ENCODE measurements at regions not wholly inside any gene's neighbourhood (a gene's known extent, or its start where the extent isn't known, plus 50 kb on each side); places are given as distances from the start of the nearest gene placed in this dataset.

- TF ChIP-seq TSHZ2 (CRISPR knock-in tag; IDR thresholded peaks at IDR 0.05) = no peak
- no peak for TF ChIP-seq GLIS3 (CRISPR knock-in tag; IDR thresholded peaks at IDR 0.05)
- ATAC-seq = no peak
These were observed 596.7 kb downstream of the FAT4 start for GRCh38 chr4:125911481-125911880.

- no peak for ATAC-seq
- no peak for TF ChIP-seq ARNTL (CRISPR knock-in tag; IDR thresholded peaks at IDR 0.05; ENCODE audit: borderline replicate concordance, low read depth)
- no peak for TF ChIP-seq TOX (CRISPR knock-in tag; IDR thresholded peaks at IDR 0.05; ENCODE audit: borderline replicate concordance)
- no peak for TF ChIP-seq OSR1 (CRISPR knock-in tag; IDR thresholded peaks at IDR 0.05)
- TF ChIP-seq TCF4 (CRISPR knock-in tag; IDR thresholded peaks at IDR 0.05; ENCODE audit: borderline replicate concordance) = no peak
- TF ChIP-seq BACH2 (CRISPR knock-in tag; IDR thresholded peaks at IDR 0.05; ENCODE audit: borderline replicate concordance) = no peak
- TF ChIP-seq CSDC2 (CRISPR knock-in tag; IDR thresholded peaks at IDR 0.05) = no peak
- no peak for TF ChIP-seq ZNF565 (CRISPR knock-in tag; conservative IDR thresholded peaks at IDR 0.05; ENCODE audit: low read depth)
- TF ChIP-seq PPARA (CRISPR knock-in tag; IDR thresholded peaks at IDR 0.05; ENCODE audit: borderline replicate concordance) = no peak
- TF ChIP-seq TSHZ2 (CRISPR knock-in tag; IDR thresholded peaks at IDR 0.05) = no peak
- TF ChIP-seq RARB (CRISPR knock-in tag; IDR thresholded peaks at IDR 0.05) = no peak
- TF ChIP-seq ZFP3 (CRISPR knock-in tag; IDR thresholded peaks at IDR 0.05) = no peak
- TF ChIP-seq ZC3H10 (CRISPR knock-in tag; IDR thresholded peaks at IDR 0.05) = no peak
These were observed 602.8 kb downstream of the FAT4 start for GRCh38 chr4:125917559-125917958.

GRCh38 chr4:125928652-125929051 lies 613.9 kb downstream of the FAT4 start:
- ATAC-seq = no peak
- TF ChIP-seq ZNF70 (CRISPR knock-in tag; IDR thresholded peaks at IDR 0.05) (no peak), ESRRG (CRISPR knock-in tag; IDR thresholded peaks at IDR 0.05) (no peak), TSHZ2 (CRISPR knock-in tag; IDR thresholded peaks at IDR 0.05) (no peak), BACH2 (CRISPR knock-in tag; IDR thresholded peaks at IDR 0.05; ENCODE audit: borderline replicate concordance) (no peak), ZFP30 (CRISPR knock-in tag; IDR thresholded peaks at IDR 0.05) (no peak), PATZ1 (CRISPR knock-in tag; IDR thresholded peaks at IDR 0.05; ENCODE audit: borderline replicate concordance) (no peak), ISL1 (CRISPR knock-in tag; IDR thresholded peaks at IDR 0.05) (no peak), ZNF8 (CRISPR knock-in tag; IDR thresholded peaks at IDR 0.05) (no peak), TOX (CRISPR knock-in tag; IDR thresholded peaks at IDR 0.05; ENCODE audit: borderline replicate concordance) (no peak), POU6F1 (CRISPR knock-in tag; IDR thresholded peaks at IDR 0.05; ENCODE audit: borderline replicate concordance, low read depth) (no peak), ZFP3 (CRISPR knock-in tag; IDR thresholded peaks at IDR 0.05) (no peak), ZNF565 (CRISPR knock-in tag; conservative IDR thresholded peaks at IDR 0.05; ENCODE audit: low read depth) (no peak), RARB (CRISPR knock-in tag; IDR thresholded peaks at IDR 0.05) (no peak)
